Adipocyte (in vitro differentiated cells): ENCODE measurements at regions not wholly inside any gene's neighbourhood (a gene's known extent, or its start where the extent isn't known, plus 50 kb on each side); places are given as distances from the start of the nearest gene placed in this dataset.

Experiments
- DNase-seq: peaks from one replicate; pipeline ENCODE4 v3.0.0-alpha.2; 2015; ENCODE audit warnings: low read depth
- H3K27me3 ChIP-seq: replicated peaks from 2 replicates; pipeline ENCODE4 v1.7.0; 2013; ENCODE audit warnings: mild to moderate bottlenecking, low read length, moderate library complexity; ENCODE audit not compliant: control insufficient read depth, insufficient read depth
- H3K36me3 ChIP-seq: 2 replicates; pipeline ENCODE4 v1.7.0; 2013; ENCODE audit warnings: low read length, mild to moderate bottlenecking, moderate library complexity; ENCODE audit not compliant: control insufficient read depth, insufficient read depth, severe bottlenecking
- H3K4me1 ChIP-seq: 2 replicates; pipeline ENCODE4 v1.7.0; 2013; ENCODE audit warnings: mild to moderate bottlenecking, low read length, moderate library complexity; ENCODE audit not compliant: control insufficient read depth, insufficient read depth
- H3K4me3 ChIP-seq: 2 replicates; pipeline ENCODE4 v1.7.0; 2013; ENCODE audit warnings: mild to moderate bottlenecking, low read length, moderate library complexity
- H3K9ac ChIP-seq: 2 replicates; pipeline ENCODE4 v1.7.0; 2013; ENCODE audit warnings: mild to moderate bottlenecking, low read length, moderate library complexity
- H3K9me3 ChIP-seq: 2 replicates; pipeline ENCODE4 v1.7.0; 2013; ENCODE audit warnings: mild to moderate bottlenecking, low read length, moderate library complexity; ENCODE audit not compliant: control insufficient read depth

GRCh38 chr11:109783840-109784239 is 309.4 kb upstream of the ZC3H12C start:
- Histone ChIP-seq H3K9me3 (no peaks in the 10 kb centered on the region), H3K4me3 (no peak overlapping the region), H3K36me3 (no peaks in the 10 kb centered on the region), H3K9ac (no peak overlapping the region), H3K4me1 (peaks cover 3% of the 10 kb centered on the region), H3K27me3 (no peaks in the 10 kb centered on the region)
- no peak for DNase-seq

GRCh38 chr11:109784536-109784935 is 308.7 kb upstream of the ZC3H12C start:
- Histone ChIP-seq H3K9me3 (no peaks in the 10 kb centered on the region), H3K27me3 (no peaks in the 10 kb centered on the region), H3K4me1 (peaks cover 3% of the 10 kb centered on the region), H3K36me3 (no peaks in the 10 kb centered on the region), H3K9ac (no peak overlapping the region), H3K4me3 (no peak overlapping the region)
- no peak for DNase-seq

- no peaks in the 10 kb centered on the region for H3K9me3 ChIP-seq
- H3K9ac ChIP-seq = peak overlapping the region; percentile 46
- no peaks in the 10 kb centered on the region for H3K36me3 ChIP-seq
- no peaks in the 10 kb centered on the region for H3K27me3 ChIP-seq
- DNase-seq = no peak
- H3K4me3 ChIP-seq = peak overlapping the region; percentile 74
- H3K4me1 ChIP-seq = peaks cover 3% of the 10 kb centered on the region
Measured at GRCh38 chr11:109785198-109785597, 308.0 kb upstream of the ZC3H12C start.

- Histone ChIP-seq H3K9ac (peak overlapping the region; percentile 46), H3K36me3 (no peaks in the 10 kb centered on the region), H3K27me3 (no peaks in the 10 kb centered on the region), H3K4me3 (peak overlapping the region; percentile 74), H3K9me3 (no peaks in the 10 kb centered on the region), H3K4me1 (peaks cover 3% of the 10 kb centered on the region)
- peak; percentile 7 for DNase-seq
Measured at GRCh38 chr11:109785714-109786113, 307.5 kb upstream of the ZC3H12C start.

GRCh38 chr11:109788948-109789490 is 304.2 kb upstream of the ZC3H12C start:
- H3K36me3 ChIP-seq = no peaks in the 10 kb centered on the region
- no peaks in the 10 kb centered on the region for H3K27me3 ChIP-seq
- no peaks in the 10 kb centered on the region for H3K9me3 ChIP-seq
- no peak overlapping the region for H3K9ac ChIP-seq
- no peak overlapping the region for H3K4me3 ChIP-seq
- DNase-seq = no peak
- H3K4me1 ChIP-seq = peaks cover 3% of the 10 kb centered on the region

- Histone ChIP-seq H3K27me3 (no peaks in the 10 kb centered on the region), H3K4me3 (no peak overlapping the region)
Measured at GRCh38 chr11:109789901-109790300, 303.3 kb upstream of the ZC3H12C start.

GRCh38 chr11:109791337-109791736 is 301.9 kb upstream of the ZC3H12C start:
- Histone ChIP-seq H3K9me3 (no peaks in the 10 kb centered on the region), H3K36me3 (no peaks in the 10 kb centered on the region), H3K4me1 (peaks cover 8% of the 10 kb centered on the region), H3K27me3 (no peaks in the 10 kb centered on the region), H3K4me3 (no peak overlapping the region), H3K9ac (no peak overlapping the region)
- DNase-seq = no peak

More at GRCh38 chr11:109789901-109790300, 303.3 kb upstream of the ZC3H12C start:
- DNase-seq = no peak
- Histone ChIP-seq H3K36me3 (no peaks in the 10 kb centered on the region), H3K9ac (no peak overlapping the region), H3K4me1 (peaks cover 5% of the 10 kb centered on the region), H3K9me3 (no peaks in the 10 kb centered on the region)

GRCh38 chr11:109794501-109794900 is 298.7 kb upstream of the ZC3H12C start:
- Histone ChIP-seq H3K36me3 (no peaks in the 10 kb centered on the region), H3K4me1 (peaks cover 8% of the 10 kb centered on the region), H3K27me3 (no peaks in the 10 kb centered on the region), H3K9me3 (no peaks in the 10 kb centered on the region), H3K9ac (peak overlapping the region; percentile 21), H3K4me3 (no peak overlapping the region)
- no peak for DNase-seq

GRCh38 chr11:109795234-109795633 is 298.0 kb upstream of the ZC3H12C start:
- no peaks in the 10 kb centered on the region for H3K27me3 ChIP-seq
- no peaks in the 10 kb centered on the region for H3K9me3 ChIP-seq
- peak overlapping the region; percentile 21 for H3K9ac ChIP-seq
- DNase-seq = no peak
- no peaks in the 10 kb centered on the region for H3K36me3 ChIP-seq
- peaks cover 8% of the 10 kb centered on the region for H3K4me1 ChIP-seq
- no peak overlapping the region for H3K4me3 ChIP-seq

- no peaks in the 10 kb centered on the region for H3K27me3 ChIP-seq
- H3K9ac ChIP-seq = no peak overlapping the region
- H3K4me1 ChIP-seq = peaks cover 8% of the 10 kb centered on the region
- H3K4me3 ChIP-seq = no peak overlapping the region
- H3K36me3 ChIP-seq = no peaks in the 10 kb centered on the region
- no peak for DNase-seq
- H3K9me3 ChIP-seq = no peaks in the 10 kb centered on the region
Measured at GRCh38 chr11:109796253-109796652, 296.9 kb upstream of the ZC3H12C start.

GRCh38 chr11:109798521-109798920 is 294.7 kb upstream of the ZC3H12C start:
- Histone ChIP-seq H3K36me3 (no peaks in the 10 kb centered on the region), H3K4me3 (no peak overlapping the region), H3K9me3 (no peaks in the 10 kb centered on the region), H3K4me1 (peaks cover 8% of the 10 kb centered on the region), H3K27me3 (no peaks in the 10 kb centered on the region), H3K9ac (no peak overlapping the region)
- no peak for DNase-seq

GRCh38 chr11:109799604-109800003 is 293.6 kb upstream of the ZC3H12C start:
- no peaks in the 10 kb centered on the region for H3K36me3 ChIP-seq
- peaks cover 8% of the 10 kb centered on the region for H3K4me1 ChIP-seq
- H3K4me3 ChIP-seq = no peak overlapping the region
- H3K9me3 ChIP-seq = no peaks in the 10 kb centered on the region
- no peaks in the 10 kb centered on the region for H3K27me3 ChIP-seq
- no peak for DNase-seq
- H3K9ac ChIP-seq = no peak overlapping the region
